Endothelial cell of umbilical vein (primary cell): ENCODE measurements at regions not wholly inside any gene's neighbourhood (a gene's known extent, or its start where the extent isn't known, plus 50 kb on each side); places are given as distances from the start of the nearest gene placed in this dataset.

Experiments
- BruUV-seq: library from RNA; stranded (reverse); fragments of 400-500 nt; replicated peaks from 2 replicates; lab custom pipeline; 2021; lab: Mats Ljungman, UMichigan
- CTCF ChIA-PET: fragments of 300-600, 350-600 bp; sonication (Branson Sonifier 250); formaldehyde crosslinking; loops from one replicate; lab custom pipeline; 2021; ENCODE audit warnings: antibody characterized with exemption, inconsistent platforms; lab: Charles Lee
- POLR2A ChIA-PET: fragments of 300-600, 350-600 bp; sonication (Branson Sonifier 250); formaldehyde crosslinking; loops from one replicate; lab custom pipeline; 2021; ENCODE audit warnings: antibody characterized with exemption, inconsistent platforms; lab: Charles Lee
- DNase-seq: peaks from one replicate; pipeline ENCODE4 v3.0.0-alpha.2; 2011; ENCODE audit warnings: low read depth, low spot score
- FAIRE-seq: peaks from 2 replicates; lab custom pipeline; 2011; peaks lifted over from hg19 to GRCh38; lab: Jason Lieb, UNC
- H2AFZ ChIP-seq: 2 replicates; pipeline ENCODE4 v1.6.0; 2012; ENCODE audit warnings: low read depth, low read length, control low read depth, inconsistent platforms
- H3K27ac ChIP-seq: 2 replicates; pipeline ENCODE4 v1.5.1; 2011; ENCODE audit warnings: low read depth, mild to moderate bottlenecking, control low read depth, low read length, moderate library complexity; ENCODE audit not compliant: insufficient read depth
- H3K27me3 ChIP-seq, 2 experiments: 2 replicates each; pipeline versions ENCODE4 v1.6.0 to v1.6.1; 2011; ENCODE audit warnings: low read length in 2 of 2, mixed read lengths in 1 of 2; ENCODE audit not compliant: control insufficient read depth in 2 of 2, insufficient read depth in 2 of 2
- H3K36me3 ChIP-seq, 2 experiments: 2 replicates in 1 of 2; 3 replicates in 1 of 2; pipeline ENCODE4 v1.5.1; 2011; ENCODE audit warnings: low read length in 2 of 2, mild to moderate bottlenecking in 1 of 2, moderate library complexity in 1 of 2; ENCODE audit not compliant: control insufficient read depth in 2 of 2, insufficient read depth in 2 of 2; ENCODE audit errors: extremely low read depth in 1 of 2
- H3K4me1 ChIP-seq: 3 replicates; pipeline ENCODE4 v1.5.1; 2011; ENCODE audit warnings: mild to moderate bottlenecking, low read length; ENCODE audit not compliant: control insufficient read depth, insufficient read depth; ENCODE audit errors: extremely low read depth
- H3K4me2 ChIP-seq: 2 replicates; pipeline ENCODE4 v1.6.1; 2011; ENCODE audit warnings: low read length, control low read depth, mixed read lengths; ENCODE audit not compliant: insufficient read depth
- H3K4me3 ChIP-seq, 3 experiments: fragments of 200-600 bp in 1 of 3; sonication (generic), shearing (Covaris generic) in 1 of 3; replicated peaks in 1 of 3; 2 replicates each; pipeline ENCODE4 v1.5.1; 2011 to 2016; ENCODE audit warnings: control low read depth in 3 of 3, low read length in 3 of 3, mild to moderate bottlenecking in 2 of 3, inconsistent platforms in 1 of 3, low read depth in 1 of 3, moderate library complexity in 1 of 3; ENCODE audit not compliant: insufficient read depth in 1 of 3
- H3K79me2 ChIP-seq: 2 replicates; pipeline ENCODE4 v1.6.0; 2012; ENCODE audit warnings: low read length, inconsistent platforms; ENCODE audit not compliant: control insufficient read depth, insufficient read depth
- H3K9ac ChIP-seq: replicated peaks from 2 replicates; pipeline ENCODE3; 2011; ENCODE audit warnings: low read length, control low read depth; ENCODE audit not compliant: insufficient read depth; ENCODE audit errors: extremely low read depth
- H3K9me1 ChIP-seq: replicated peaks from 3 replicates; pipeline ENCODE4 v1.6.0; 2011; ENCODE audit warnings: mild to moderate bottlenecking, low read length; ENCODE audit not compliant: control insufficient read depth, insufficient read depth; ENCODE audit errors: extremely low read depth
- H3K9me3 ChIP-seq: replicated peaks from 2 replicates; pipeline ENCODE4 v1.5.1; 2012; ENCODE audit warnings: low read length, inconsistent platforms; ENCODE audit not compliant: control insufficient read depth, insufficient read depth
- H4K20me1 ChIP-seq: replicated peaks from 2 replicates; pipeline ENCODE3; 2011; ENCODE audit warnings: mild to moderate bottlenecking, low read length; ENCODE audit not compliant: control insufficient read depth, insufficient read depth; ENCODE audit errors: extremely low read depth
- CTCF ChIP-seq, 2 donors: IDR thresholded peaks; 1 replicate in 1 of 2; 2 replicates in 1 of 2; pipeline ENCODE4 v1.5.1; 2011; ENCODE audit warnings: low read length in 2 of 2, mild to moderate bottlenecking in 2 of 2, moderate library complexity in 2 of 2, control low read depth in 1 of 2, inconsistent platforms in 1 of 2, low read depth in 1 of 2; ENCODE audit not compliant: insufficient read depth in 1 of 2; ENCODE audit errors: extremely low read depth in 1 of 2
- EZH2 ChIP-seq: IDR thresholded peaks from 2 replicates; pipeline ENCODE4 v1.6.1; 2012; ENCODE audit warnings: borderline replicate concordance, low read depth, mild to moderate bottlenecking, moderate library complexity, low read length, inconsistent platforms; ENCODE audit not compliant: severe bottlenecking
- FOS ChIP-seq: IDR thresholded peaks from 2 replicates; pipeline ENCODE4 v1.6.1; 2011; ENCODE audit warnings: mild to moderate bottlenecking, low read length, moderate library complexity, borderline replicate concordance; ENCODE audit not compliant: insufficient read depth
- GATA2 ChIP-seq: IDR thresholded peaks from 2 replicates; pipeline ENCODE4 v1.7.0; 2011; ENCODE audit warnings: low read depth, mild to moderate bottlenecking, moderate library complexity, mixed read lengths, low read length; ENCODE audit not compliant: insufficient read length, insufficient read depth
- JUN ChIP-seq: IDR thresholded peaks from 2 replicates; pipeline ENCODE4 v1.6.1; 2011; ENCODE audit warnings: borderline replicate concordance, low read depth; ENCODE audit not compliant: insufficient read length, insufficient read depth
- MAX ChIP-seq: IDR thresholded peaks from 2 replicates; pipeline ENCODE4 v1.6.1; 2011; ENCODE audit not compliant: insufficient read depth, insufficient read length
- MYC ChIP-seq: IDR thresholded peaks from one replicate; pipeline ENCODE4 v1.6.1; 2011; ENCODE audit warnings: mild to moderate bottlenecking, low read depth, low read length
- POLR2A ChIP-seq: IDR thresholded peaks from 2 replicates; pipeline ENCODE4 v1.6.1; 2012; ENCODE audit warnings: low read depth, mild to moderate bottlenecking, control low read depth, low read length
- POLR2AphosphoS5 ChIP-seq: IDR thresholded peaks from 2 replicates; pipeline ENCODE4 v1.6.1; 2012; ENCODE audit warnings: low read depth, mild to moderate bottlenecking, control low read depth, low read length, moderate library complexity; ENCODE audit not compliant: insufficient read depth
- dilution Hi-C: fragments of 300-500 bp; cut with MboI; formaldehyde crosslinking; loops from one replicate; pipeline ENCODE4 v1.15.0; 2019; ENCODE audit warnings: low sequenced_read_pairs; ENCODE audit not compliant: extremely low pct_ligation_motif_present
- intact Hi-C: fragments of 100-400 bp; cut with micrococcal nuclease; formaldehyde crosslinking; loops from one replicate; pipeline ENCODE4 v1.10.0; 2022

GRCh38 chr22:46029574-46030200 lies 52.7 kb upstream of the WNT7B start:
- intact Hi-C loops: no loop called here
- DNase-seq (no peak), FAIRE-seq (no peak)
- Histone ChIP-seq H3K36me3 (no peaks in the 10 kb centered on the region), H3K4me1 (peaks cover 4% of the 10 kb centered on the region), H3K9me1 (no peaks in the 10 kb centered on the region), H3K27me3 (peaks cover 0 to 3% of the 10 kb centered on the region in 2 experiments), H3K27ac (no peak overlapping the region), H3K4me2 (no peak overlapping the region), H3K4me3 (no peak overlapping the region), H3K9ac (no peak overlapping the region), H3K9me3 (no peaks in the 10 kb centered on the region), H4K20me1 (no peaks in the 10 kb centered on the region), H2AFZ (no peak overlapping the region), H3K79me2 (no peaks in the 10 kb centered on the region)
- BruUV-seq: no TSS peak
- POLR2A ChIA-PET: no interaction called here
- dilution Hi-C loops: no loop called here
- CTCF ChIA-PET: interaction anchor here (1.2 to 1.8 kb wide), 3 partner anchors 16 to 87 kb away, joined by 4 to 5 read pairs (median 4); no protein-coding TSS in a partner anchor
- TF ChIP-seq POLR2AphosphoS5: no peak
- no peak for TF ChIP-seq JUN
- TF ChIP-seq POLR2A: no peak
- no peak for TF ChIP-seq MAX
- TF ChIP-seq FOS: no peak
- TF ChIP-seq CTCF (IDR thresholded peaks at IDR 0.05; ENCODE audit: extremely low read depth in 1 of 2, insufficient read depth in 1 of 2, low read depth in 1 of 2, low read length in 2 of 2): no peak
- no peak for TF ChIP-seq EZH2
- TF ChIP-seq MYC: no peak
- no peak for TF ChIP-seq GATA2
